Activated naive CD4-positive, alpha-beta T cell treated with anti-CD3 and anti-CD28 coated beads, Interleukin-2, amount 50 U/mL, for 72 hours (primary cell): ENCODE measurements at regions not wholly inside any gene's neighbourhood (a gene's known extent, or its start where the extent isn't known, plus 50 kb on each side); places are given as distances from the start of the nearest gene placed in this dataset.
A peak's percentile ranks its signal among the peaks of the same experiment; 100 is the strongest.
"Not testable (repeated sequence)": the region's sequence is repeated elsewhere in the genome, so short reads cannot be mapped to it uniquely, and the experiment has no call there.

ENCODE experiments used
- ATAC-seq, 2 donors: fragments of 150-1000 bp; cut with Tn5 transposase; 2 replicates each; pipeline ENCODE4 v1.10.0; 2021; ENCODE audit warnings: mild to moderate bottlenecking in 2 of 2, moderate library complexity in 2 of 2
- DNase-seq, 2 donors: peaks; one replicate each; pipeline ENCODE4 v3.0.0; 2021 to 2022; ENCODE audit warnings: low spot score in 2 of 2
- H3K27ac Mint-ChIP-seq, 2 donors: one replicate each; pipeline ENCODE4 v1.8.0; 2022; ENCODE audit warnings: mild to moderate bottlenecking in 2 of 2, mixed read lengths in 2 of 2
- H3K36me3 Mint-ChIP-seq, 2 donors: one replicate each; pipeline ENCODE4 v1.8.0; 2022; ENCODE audit warnings: mixed read lengths in 2 of 2
- H3K9me3 Mint-ChIP-seq, 2 donors: one replicate each; pipeline ENCODE4 v1.8.0; 2022; ENCODE audit warnings: mixed read lengths in 2 of 2

DNA sequence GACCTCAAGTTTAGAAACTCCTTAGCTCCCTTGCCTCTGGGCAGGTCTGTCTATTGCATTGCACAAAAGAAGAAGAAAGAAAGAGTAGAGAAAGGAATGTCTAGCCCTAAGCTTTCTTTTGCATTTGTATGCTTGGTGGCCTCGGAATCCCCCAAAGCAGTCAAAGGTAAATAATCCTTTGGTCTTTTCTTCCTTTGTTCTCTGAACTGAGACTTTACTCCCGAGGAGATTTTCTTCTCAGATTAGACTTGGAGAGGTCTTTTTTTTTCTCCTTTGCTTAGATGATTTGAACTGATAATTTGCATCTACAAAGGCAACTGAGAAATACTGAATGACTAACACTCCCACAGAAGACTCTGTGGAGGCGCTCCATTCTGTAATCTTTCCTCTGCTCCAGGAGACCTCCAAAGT, 93.2 kb downstream of the AKR1D1 start:
- H3K27ac Mint-ChIP-seq = no peak overlapping the region
- peaks cover 15% of the 10 kb centered on the region in 2 donors for H3K36me3 Mint-ChIP-seq
- peak in 1 of 2 donors; percentile 35 for ATAC-seq
- H3K9me3 Mint-ChIP-seq = peaks cover 11 to 13% of the 10 kb centered on the region in 2 donors
- no peak for DNase-seq

- H3K36me3 Mint-ChIP-seq = peaks cover 11% of the 10 kb centered on the region in 2 donors
- peaks cover 8 to 14% of the 10 kb centered on the region in 2 donors for H3K9me3 Mint-ChIP-seq
- DNase-seq = no peak
- peak overlapping the region in 1 of 2 donors; percentile 44 for H3K27ac Mint-ChIP-seq
- no peak for ATAC-seq
Observed at GRCh38 chr7:138170298-138170697, 94.0 kb downstream of the AKR1D1 start.

DNA sequence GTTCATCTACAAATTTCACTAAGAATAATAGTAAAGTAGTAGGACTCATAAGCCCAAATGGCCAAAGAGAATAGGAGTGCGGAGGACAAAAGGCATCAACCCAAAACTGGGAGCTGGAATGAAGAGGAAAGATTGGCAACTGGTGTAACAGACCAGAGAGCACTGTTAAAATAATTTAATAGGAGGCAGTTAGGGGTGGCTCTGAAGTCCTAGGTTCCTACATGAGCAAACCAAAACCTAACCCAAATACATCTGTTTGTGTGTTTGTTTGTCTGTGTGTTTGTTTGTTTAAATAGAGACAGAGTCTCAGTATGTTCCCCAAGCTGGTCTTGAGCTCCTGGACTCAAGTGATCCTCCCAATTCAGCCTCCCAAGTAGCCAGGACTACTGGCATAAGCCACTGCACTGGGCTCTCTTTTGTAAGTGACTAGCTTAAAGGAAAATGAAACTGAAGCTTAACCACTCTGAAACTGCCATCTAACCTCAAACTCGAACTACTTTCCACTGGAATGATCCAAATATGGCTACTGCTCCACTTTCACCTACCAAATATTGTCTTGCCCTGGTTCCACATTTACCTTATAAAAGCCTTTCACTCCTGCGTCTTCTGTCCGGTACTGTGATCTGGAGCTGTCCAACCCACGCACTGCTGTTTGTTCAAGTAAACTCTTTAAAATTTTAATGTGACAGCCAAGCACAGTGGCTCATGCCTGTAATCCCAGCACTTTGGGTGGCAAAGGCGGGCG, 94.9 kb downstream of the AKR1D1 start:
- Mint-ChIP-seq H3K36me3 (peaks cover 11% of the 10 kb centered on the region in 2 donors), H3K9me3 (peaks cover 8 to 14% of the 10 kb centered on the region in 2 donors), H3K27ac (peak overlapping the region in 1 of 2 donors; percentile 44)
- ATAC-seq = peak; percentile 63 to 80
- no peak for DNase-seq

DNA sequence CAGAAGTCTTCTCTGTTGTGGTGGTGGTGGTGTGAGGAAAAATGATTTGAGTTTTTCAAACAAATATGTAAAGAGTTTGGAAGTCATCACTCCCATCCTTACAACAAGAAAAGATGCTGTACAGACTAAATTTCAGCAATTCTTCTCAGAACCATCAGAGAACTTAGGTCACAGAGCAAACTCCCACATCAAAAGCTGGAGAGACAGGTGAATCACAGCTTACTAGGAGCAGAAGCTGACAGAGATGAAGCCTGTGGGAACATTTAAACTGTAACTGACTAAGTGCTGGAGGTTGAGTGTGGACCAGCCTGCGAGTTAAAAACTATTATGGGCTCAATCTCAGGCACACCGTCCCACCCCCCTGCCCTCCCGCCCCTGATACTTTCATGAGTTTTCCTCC, 97.3 kb downstream of the AKR1D1 start:
- peaks cover 11% of the 10 kb centered on the region in 2 donors for H3K36me3 Mint-ChIP-seq
- no peak overlapping the region for H3K27ac Mint-ChIP-seq
- H3K9me3 Mint-ChIP-seq = peaks cover 8 to 14% of the 10 kb centered on the region in 2 donors
- peak; percentile 75 to 83 for ATAC-seq
- no peak for DNase-seq

GRCh38 chr7:138176060-138176459, 99.8 kb downstream of the AKR1D1 start:
- DNase-seq (no peak), ATAC-seq (no peak)
- H3K9me3 Mint-ChIP-seq = peaks cover 8 to 14% of the 10 kb centered on the region in 2 donors
- H3K27ac Mint-ChIP-seq = no peak overlapping the region
- H3K36me3 Mint-ChIP-seq = peaks cover 11% of the 10 kb centered on the region in 2 donors

- DNase-seq = no peak
- ATAC-seq = no peak
- Mint-ChIP-seq H3K9me3 (peaks cover 8 to 15% of the 10 kb centered on the region in 2 donors), H3K27ac (no peak overlapping the region), H3K36me3 (peaks cover 5% of the 10 kb centered on the region in 2 donors)
Observed at GRCh38 chr7:138184191-138184590, 107.9 kb downstream of the AKR1D1 start.

- no peak overlapping the region for H3K27ac Mint-ChIP-seq
- peaks cover 5% of the 10 kb centered on the region in 2 donors for H3K36me3 Mint-ChIP-seq
- DNase-seq (no peak), ATAC-seq (peak in 1 of 2 donors; percentile 38)
- H3K9me3 Mint-ChIP-seq = peaks cover 8 to 15% of the 10 kb centered on the region in 2 donors
Observed at GRCh38 chr7:138185132-138185908, 109.1 kb downstream of the AKR1D1 start.

- ATAC-seq (no peak), DNase-seq (no peak)
- peaks cover 5% of the 10 kb centered on the region in 2 donors for H3K36me3 Mint-ChIP-seq
- peaks cover 8 to 15% of the 10 kb centered on the region in 2 donors for H3K9me3 Mint-ChIP-seq
- H3K27ac Mint-ChIP-seq = no peak overlapping the region
Observed at GRCh38 chr7:138186951-138187351, 110.7 kb downstream of the AKR1D1 start.

DNA sequence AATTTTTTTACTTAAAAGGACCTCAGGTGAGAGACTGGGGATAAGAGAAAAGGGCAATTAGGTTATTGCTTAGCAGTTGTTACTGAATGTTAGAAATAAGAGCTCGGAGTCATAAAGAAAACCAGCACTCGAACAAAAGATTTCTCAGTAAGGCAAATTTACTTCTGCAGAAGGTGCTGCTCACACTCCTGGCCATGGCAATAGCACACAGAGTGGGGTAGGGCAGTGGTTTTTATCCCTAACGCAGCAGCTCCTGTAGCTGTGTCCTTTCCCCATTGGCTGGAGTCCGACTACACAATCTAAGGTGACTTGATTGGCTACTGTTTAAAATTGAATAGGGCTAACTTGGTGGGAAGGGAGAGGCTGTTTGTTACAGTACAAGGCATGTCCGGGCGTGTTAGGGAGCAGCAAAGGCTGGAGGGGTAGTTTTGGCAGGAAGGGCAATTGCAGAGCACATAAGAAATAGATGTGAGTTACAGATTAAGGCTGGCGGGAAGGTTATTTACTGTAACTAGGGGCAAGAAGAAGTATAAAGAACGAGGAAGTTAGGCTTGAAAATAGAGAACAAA, 112.1 kb downstream of the AKR1D1 start:
- peaks cover 5% of the 10 kb centered on the region in 2 donors for H3K36me3 Mint-ChIP-seq
- ATAC-seq = no peak
- H3K9me3 Mint-ChIP-seq = peaks cover 8 to 11% of the 10 kb centered on the region in 2 donors
- DNase-seq = no peak
- no peak overlapping the region for H3K27ac Mint-ChIP-seq

DNA sequence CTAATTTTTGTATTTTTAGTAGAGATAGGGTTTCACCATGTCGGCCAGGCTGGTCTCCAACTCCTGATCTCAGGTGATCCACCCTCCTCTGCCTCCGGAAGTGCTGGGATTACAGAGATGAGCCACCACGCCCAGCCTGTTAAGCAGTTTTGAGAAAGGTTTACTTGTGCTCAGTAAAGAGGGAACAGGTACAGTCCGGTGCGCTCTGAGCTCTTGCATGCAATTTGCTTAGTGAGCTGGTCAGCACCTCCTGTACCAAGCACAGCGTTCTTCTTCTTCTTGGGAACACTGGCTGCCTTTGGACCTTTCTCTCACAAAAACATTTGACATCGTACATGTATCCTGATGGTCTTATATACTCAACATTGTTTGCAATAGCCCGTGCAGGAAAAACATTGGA, 118.3 kb downstream of the AKR1D1 start:
- Mint-ChIP-seq H3K27ac (no peak overlapping the region), H3K9me3 (peaks cover 0 to 6% of the 10 kb centered on the region in 2 donors), H3K36me3 (no peaks in the 10 kb centered on the region)
- no peak for ATAC-seq
- no peak for DNase-seq

DNA sequence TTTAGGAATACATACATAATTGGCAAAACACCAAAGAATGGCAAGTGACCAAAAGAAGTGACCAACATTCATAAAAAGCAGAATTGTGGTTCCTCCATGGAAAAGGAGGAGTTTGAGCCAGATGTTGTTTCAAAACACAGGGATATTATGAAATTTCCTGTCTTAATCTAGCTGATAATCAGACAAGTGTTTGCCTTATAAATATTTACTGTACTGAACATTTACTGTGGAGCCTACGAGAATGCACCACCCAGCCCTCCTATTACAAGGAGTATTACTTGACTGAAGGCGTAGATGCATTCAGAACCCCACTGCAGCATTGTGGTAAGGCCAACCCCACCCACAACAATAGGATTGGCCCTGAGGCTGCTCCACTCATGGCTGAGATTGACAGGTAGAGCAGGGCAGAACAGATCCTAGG, 118.9 kb downstream of the AKR1D1 start:
- Mint-ChIP-seq H3K9me3 (peaks cover 0 to 6% of the 10 kb centered on the region in 2 donors), H3K27ac (no peak overlapping the region), H3K36me3 (no peaks in the 10 kb centered on the region)
- ATAC-seq (no peak), DNase-seq (no peak)

DNA sequence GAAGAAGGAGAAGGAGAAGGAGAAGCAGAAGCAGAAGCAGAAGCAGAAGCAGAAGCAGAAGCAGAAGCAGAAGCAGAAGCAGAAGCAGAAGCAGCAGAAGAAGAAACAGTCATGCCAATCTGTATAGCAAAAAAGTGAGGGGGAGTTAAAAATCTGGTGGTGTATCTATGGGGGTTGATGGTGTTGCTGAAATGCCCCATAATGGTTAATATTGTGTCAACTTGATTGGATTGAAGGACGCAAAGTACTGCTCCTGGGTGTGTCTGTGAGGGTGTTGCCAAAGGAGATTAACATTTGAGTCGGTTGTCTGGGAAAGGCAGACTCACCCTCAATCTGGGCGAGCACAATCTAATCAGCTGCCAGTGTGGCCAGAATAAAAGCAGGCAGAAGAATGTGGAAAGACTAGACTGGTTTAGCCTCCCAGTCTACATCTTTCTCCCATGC, 120.3 kb downstream of the AKR1D1 start:
- H3K27ac Mint-ChIP-seq, DNase-seq, H3K9me3 Mint-ChIP-seq, ATAC-seq, H3K36me3 Mint-ChIP-seq: not testable (repeated sequence)

DNA sequence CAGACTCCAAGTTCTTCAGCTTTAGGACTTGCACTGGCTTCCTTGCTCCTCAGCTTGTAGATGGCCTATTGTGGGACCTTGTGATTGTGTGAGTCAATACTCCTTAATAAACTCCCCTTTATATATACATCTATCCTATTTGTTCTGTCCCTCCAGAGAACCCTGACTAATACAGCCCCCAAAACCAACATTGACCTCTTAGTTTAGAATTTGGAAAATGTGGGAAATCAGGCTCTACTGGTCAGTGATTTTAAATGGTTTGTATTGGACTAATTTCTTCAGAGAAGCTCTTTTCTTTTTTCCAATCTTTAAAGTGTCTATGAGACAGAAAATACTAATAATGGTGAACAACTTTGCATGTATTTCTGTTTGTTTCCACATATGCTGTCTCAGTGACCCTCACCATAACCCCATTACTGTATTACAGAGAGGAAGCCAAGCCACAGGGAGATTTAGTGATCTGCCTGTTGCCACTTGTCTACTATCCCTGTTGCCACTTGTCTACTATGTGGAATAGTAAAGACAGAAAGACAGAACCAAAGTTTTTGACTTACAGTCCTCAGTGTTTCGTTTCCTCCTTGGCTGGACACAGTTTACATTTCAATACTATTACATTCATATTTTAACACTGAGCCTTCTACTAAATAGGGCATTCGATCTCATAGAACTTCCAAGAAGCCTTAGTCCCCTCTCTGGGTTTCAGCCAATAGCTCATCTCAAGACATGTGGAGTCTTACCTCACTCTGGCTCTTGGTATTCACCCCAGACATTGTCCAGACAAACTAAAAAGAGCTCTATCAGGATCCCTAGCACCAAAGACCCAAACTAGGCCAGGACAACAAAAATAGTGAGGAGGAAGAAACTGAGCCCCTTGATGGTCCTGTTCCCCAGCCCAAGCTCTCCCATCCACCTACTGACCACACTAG, 121.0 kb downstream of the AKR1D1 start:
- peaks cover 0 to 6% of the 10 kb centered on the region in 2 donors for H3K9me3 Mint-ChIP-seq
- no peaks in the 10 kb centered on the region for H3K36me3 Mint-ChIP-seq
- no peak overlapping the region for H3K27ac Mint-ChIP-seq
- ATAC-seq (no peak), DNase-seq (no peak)

GRCh38 chr7:138204285-138204981, 128.2 kb downstream of the AKR1D1 start:
- DNase-seq (no peak), ATAC-seq (no peak)
- Mint-ChIP-seq H3K9me3 (no peaks in the 10 kb centered on the region), H3K27ac (no peak overlapping the region), H3K36me3 (peaks cover 0 to 4% of the 10 kb centered on the region in 2 donors)

DNA sequence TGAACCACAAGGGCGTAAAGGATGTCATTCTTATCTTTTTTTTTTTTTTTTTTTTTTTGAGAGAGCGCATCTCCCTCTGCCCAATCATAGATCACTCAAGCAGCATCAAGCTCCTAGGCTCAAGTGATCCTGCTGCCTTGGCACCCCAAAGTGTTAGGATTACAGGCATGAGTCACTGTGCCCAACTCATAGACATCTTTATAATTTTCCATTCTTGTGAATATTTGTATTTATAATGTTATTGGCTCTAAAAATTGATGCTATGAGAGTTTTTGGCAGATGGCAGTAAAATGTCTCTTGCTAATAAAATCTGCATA, 128.7 kb downstream of the AKR1D1 start:
- ATAC-seq (no peak), DNase-seq (no peak)
- Mint-ChIP-seq H3K9me3 (no peaks in the 10 kb centered on the region), H3K36me3 (peaks cover 0 to 4% of the 10 kb centered on the region in 2 donors), H3K27ac (no peak overlapping the region)
